OCI-LY1 (cell line): ENCODE measurements at regions not wholly inside any gene's neighbourhood (a gene's known extent, or its start where the extent isn't known, plus 50 kb on each side); places are given as distances from the start of the nearest gene placed in this dataset.

ENCODE experiments used
- EZH2 ChIP-seq: fragments of 200-600 bp; sonication (generic), shearing (Covaris generic); IDR thresholded peaks from 2 replicates; pipeline ENCODE4 v1.8.0; 2017; ENCODE audit warnings: borderline replicate concordance, mixed run types, mild to moderate bottlenecking, antibody characterized with exemption, low read length, moderate library complexity, mixed read lengths
- TF ChIP-seq, protein P1 (sequence below): fragments of 200-600 bp; sonication (generic), shearing (Covaris generic); IDR thresholded peaks from 2 replicates; pipeline ENCODE4 v1.5.1; 2017; ENCODE audit warnings: mild to moderate bottlenecking, antibody characterized with exemption, low read length, moderate library complexity, mixed read lengths

DNA sequence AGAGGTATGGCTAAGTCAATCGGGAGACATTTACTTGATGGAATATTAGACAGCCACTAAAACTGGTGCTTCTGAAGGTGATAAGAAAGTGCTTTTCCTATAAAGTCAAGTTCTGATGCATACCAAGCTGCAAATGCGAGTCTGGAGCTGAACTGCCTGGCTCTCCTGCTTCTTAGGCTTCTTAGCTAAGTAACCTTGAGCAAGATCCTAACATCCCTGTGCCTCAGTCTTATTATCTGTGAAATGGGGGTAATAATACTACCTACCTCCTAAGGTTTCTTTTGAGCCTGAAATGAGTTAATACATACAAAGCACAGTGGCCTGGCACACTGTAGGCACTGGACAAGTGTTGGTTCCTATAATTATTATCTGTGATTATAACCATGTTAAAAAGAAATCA is 64.5 kb downstream of the ZIC5 start:
- TF ChIP-seq, protein P1, sequence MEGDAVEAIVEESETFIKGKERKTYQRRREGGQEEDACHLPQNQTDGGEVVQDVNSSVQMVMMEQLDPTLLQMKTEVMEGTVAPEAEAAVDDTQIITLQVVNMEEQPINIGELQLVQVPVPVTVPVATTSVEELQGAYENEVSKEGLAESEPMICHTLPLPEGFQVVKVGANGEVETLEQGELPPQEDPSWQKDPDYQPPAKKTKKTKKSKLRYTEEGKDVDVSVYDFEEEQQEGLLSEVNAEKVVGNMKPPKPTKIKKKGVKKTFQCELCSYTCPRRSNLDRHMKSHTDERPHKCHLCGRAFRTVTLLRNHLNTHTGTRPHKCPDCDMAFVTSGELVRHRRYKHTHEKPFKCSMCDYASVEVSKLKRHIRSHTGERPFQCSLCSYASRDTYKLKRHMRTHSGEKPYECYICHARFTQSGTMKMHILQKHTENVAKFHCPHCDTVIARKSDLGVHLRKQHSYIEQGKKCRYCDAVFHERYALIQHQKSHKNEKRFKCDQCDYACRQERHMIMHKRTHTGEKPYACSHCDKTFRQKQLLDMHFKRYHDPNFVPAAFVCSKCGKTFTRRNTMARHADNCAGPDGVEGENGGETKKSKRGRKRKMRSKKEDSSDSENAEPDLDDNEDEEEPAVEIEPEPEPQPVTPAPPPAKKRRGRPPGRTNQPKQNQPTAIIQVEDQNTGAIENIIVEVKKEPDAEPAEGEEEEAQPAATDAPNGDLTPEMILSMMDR, result no peak
- TF ChIP-seq EZH2, result no peak
